Suppressor macrophage treated with lipopolysaccharide for 4 hours (primary cell): ENCODE measurements at regions not wholly inside any gene's neighbourhood (a gene's known extent, or its start where the extent isn't known, plus 50 kb on each side); places are given as distances from the start of the nearest gene placed in this dataset.

Experiments used
- DNase-seq: peaks from one replicate; pipeline ENCODE4 v3.0.0-alpha.2; 2020

- DNase-seq, result peak; percentile 4
Measured at GRCh38 chrX:22666441-22666840, 333.3 kb upstream of the DDX53 start.

- DNase-seq, result no peak
Measured at GRCh38 chrX:22674932-22675331, 324.8 kb upstream of the DDX53 start.

- no peak for DNase-seq
Measured at GRCh38 chrX:22686138-22686541, 313.6 kb upstream of the DDX53 start.

GRCh38 chrX:22689290-22689689 lies 310.5 kb upstream of the DDX53 start:
- DNase-seq, result no peak

- DNase-seq, result no peak
Measured at GRCh38 chrX:22690116-22690515, 309.6 kb upstream of the DDX53 start.

GRCh38 chrX:22691966-22692565 lies 307.7 kb upstream of the DDX53 start:
- DNase-seq, result no peak

GRCh38 chrX:22698151-22698550 lies 301.6 kb upstream of the DDX53 start:
- no peak for DNase-seq

- no peak for DNase-seq
Measured at GRCh38 chrX:22699581-22700091, 300.1 kb upstream of the DDX53 start.

GRCh38 chrX:22712942-22713341 lies 286.8 kb upstream of the DDX53 start:
- DNase-seq, result no peak

GRCh38 chrX:22730542-22730941 lies 269.2 kb upstream of the DDX53 start:
- DNase-seq, result no peak

GRCh38 chrX:22737541-22737940 lies 262.2 kb upstream of the DDX53 start:
- DNase-seq, result no peak

GRCh38 chrX:22739276-22739675 lies 260.5 kb upstream of the DDX53 start:
- DNase-seq, result no peak

GRCh38 chrX:22740836-22741235 lies 258.9 kb upstream of the DDX53 start:
- DNase-seq, result no peak

- no peak for DNase-seq
Measured at GRCh38 chrX:22742174-22742573, 257.6 kb upstream of the DDX53 start.

- no peak for DNase-seq
Measured at GRCh38 chrX:22746081-22746480, 253.7 kb upstream of the DDX53 start.

- peak; percentile 33 for DNase-seq
Measured at GRCh38 chrX:22748093-22748999, 251.4 kb upstream of the DDX53 start.

- no peak for DNase-seq
Measured at GRCh38 chrX:22758807-22759481, 240.8 kb upstream of the DDX53 start.

GRCh38 chrX:22760513-22761057 lies 239.2 kb upstream of the DDX53 start:
- DNase-seq, result no peak

GRCh38 chrX:22788221-22788620 lies 211.5 kb upstream of the DDX53 start:
- DNase-seq, result no peak

- DNase-seq, result no peak
Measured at GRCh38 chrX:22795671-22796070, 204.1 kb upstream of the DDX53 start.

GRCh38 chrX:22800360-22800759 lies 199.4 kb upstream of the DDX53 start:
- DNase-seq, result peak; percentile 19

- no peak for DNase-seq
Measured at GRCh38 chrX:22800806-22801205, 199.0 kb upstream of the DDX53 start.

GRCh38 chrX:22803353-22803752 lies 196.4 kb upstream of the DDX53 start:
- DNase-seq, result peak; percentile 1
